ENCODE measurements at regions not wholly inside any gene's neighbourhood (a gene's known extent, or its start where the extent isn't known, plus 50 kb on each side); places are given as distances from the start of the nearest gene placed in this dataset.

GRCh38 chr12:84186433-84186832, 726.2 kb downstream of the SLC6A15 start:
- no peaks in the 10 kb centered on the region for H3K36me3 Mint-ChIP-seq
- Histone ChIP-seq H3K4me1 (ENCODE audit: control insufficient read depth in 1 of 2, insufficient read depth in 2 of 2, low read length in 2 of 2) (no peaks in the 10 kb centered on the region), H3K9me3 (replicated peaks in 1 of 2; ENCODE audit: control insufficient read depth in 1 of 2, insufficient read depth in 1 of 2, low read length in 2 of 2) (no peaks in the 10 kb centered on the region), H2AFZ (ENCODE audit: insufficient read depth, low read depth, low read length, poor library complexity, severe bottlenecking) (no peak overlapping the region), H3K79me2 (ENCODE audit: insufficient read depth, low read length) (no peaks in the 10 kb centered on the region), H4K20me1 (ENCODE audit: insufficient read depth, low read length) (no peaks in the 10 kb centered on the region), H3K4me3 (replicated peaks in 1 of 3; ENCODE audit: low read depth in 2 of 3, low read length in 3 of 3) (no peak overlapping the region), H3K27me3 (ENCODE audit: control insufficient read depth in 2 of 2, insufficient read depth in 2 of 2, low read length in 2 of 2) (no peaks in the 10 kb centered on the region), H3K36me3 (replicated peaks in 1 of 2; ENCODE audit: control insufficient read depth in 1 of 2, insufficient read depth in 2 of 2, low read length in 2 of 2) (no peaks in the 10 kb centered on the region), H3K27ac (ENCODE audit: low read depth in 1 of 2, low read length in 2 of 2) (no peak overlapping the region), H3K9ac (ENCODE audit: insufficient read depth, low read length, poor library complexity, severe bottlenecking) (no peak overlapping the region), H3K4me2 (replicated peaks; ENCODE audit: extremely low read depth, low read length, poor library complexity, severe bottlenecking) (no peak overlapping the region)
- intact Hi-C loops (cut with micrococcal nuclease), result no loop called here
- H3K9me3 Mint-ChIP-seq, result peaks cover 0 to 3% (median 0%) of the 10 kb centered on the region in 7 donors
- DNase-seq, result no peak
- WGBS (ENCODE audit: insufficient coverage), result no CpG with 5 or more reads among the region's 1 CpG
- H3K4me3 Mint-ChIP-seq, result no peak overlapping the region
- H3K27me3 Mint-ChIP-seq (ENCODE audit: low read depth in 3 of 3), result no peaks in the 10 kb centered on the region
- TF ChIP-seq CTCF (IDR thresholded peaks at IDR 0.05), result no peak
- H3K27ac Mint-ChIP-seq, result no peak overlapping the region
- no peaks in the 10 kb centered on the region for H3K4me1 Mint-ChIP-seq

- no peak for DNase-seq
- no peaks in the 10 kb centered on the region for H3K27me3 Mint-ChIP-seq (ENCODE audit: low read depth in 3 of 3)
Measured at GRCh38 chr12:84183576-84183975, 729.0 kb downstream of the SLC6A15 start.

More at GRCh38 chr12:84183576-84183975, 729.0 kb downstream of the SLC6A15 start:
- 100% methylated on average over 1 of the region's 2 CpGs for WGBS (ENCODE audit: insufficient coverage)
- Histone ChIP-seq H3K4me3 (replicated peaks in 1 of 3; ENCODE audit: low read depth in 2 of 3, low read length in 3 of 3) (no peak overlapping the region), H3K79me2 (ENCODE audit: insufficient read depth, low read length) (no peaks in the 10 kb centered on the region), H3K27ac (ENCODE audit: low read depth in 1 of 2, low read length in 2 of 2) (no peak overlapping the region), H3K4me2 (replicated peaks; ENCODE audit: extremely low read depth, low read length, poor library complexity, severe bottlenecking) (no peak overlapping the region), H3K9me3 (replicated peaks in 1 of 2; ENCODE audit: control insufficient read depth in 1 of 2, insufficient read depth in 1 of 2, low read length in 2 of 2) (no peaks in the 10 kb centered on the region), H3K9ac (ENCODE audit: insufficient read depth, low read length, poor library complexity, severe bottlenecking) (no peak overlapping the region), H3K4me1 (ENCODE audit: control insufficient read depth in 1 of 2, insufficient read depth in 2 of 2, low read length in 2 of 2) (no peaks in the 10 kb centered on the region), H3K27me3 (ENCODE audit: control insufficient read depth in 2 of 2, insufficient read depth in 2 of 2, low read length in 2 of 2) (no peaks in the 10 kb centered on the region), H4K20me1 (ENCODE audit: insufficient read depth, low read length) (no peaks in the 10 kb centered on the region), H2AFZ (ENCODE audit: insufficient read depth, low read depth, low read length, poor library complexity, severe bottlenecking) (no peak overlapping the region), H3K36me3 (replicated peaks in 1 of 2; ENCODE audit: control insufficient read depth in 1 of 2, insufficient read depth in 2 of 2, low read length in 2 of 2) (no peaks in the 10 kb centered on the region)
- Mint-ChIP-seq H3K9me3 (peaks cover 0 to 1% (median 0%) of the 10 kb centered on the region in 7 donors), H3K36me3 (no peaks in the 10 kb centered on the region), H3K4me3 (no peak overlapping the region), H3K4me1 (no peaks in the 10 kb centered on the region), H3K27ac (no peak overlapping the region)
- no peak for TF ChIP-seq CTCF (IDR thresholded peaks at IDR 0.05)
- intact Hi-C loops (cut with micrococcal nuclease), result no loop called here

All from CD14-positive monocyte (primary cell).